ENCODE measurements at regions not wholly inside any gene's neighbourhood (a gene's known extent, or its start where the extent isn't known, plus 50 kb on each side); places are given as distances from the start of the nearest gene placed in this dataset.

DNA sequence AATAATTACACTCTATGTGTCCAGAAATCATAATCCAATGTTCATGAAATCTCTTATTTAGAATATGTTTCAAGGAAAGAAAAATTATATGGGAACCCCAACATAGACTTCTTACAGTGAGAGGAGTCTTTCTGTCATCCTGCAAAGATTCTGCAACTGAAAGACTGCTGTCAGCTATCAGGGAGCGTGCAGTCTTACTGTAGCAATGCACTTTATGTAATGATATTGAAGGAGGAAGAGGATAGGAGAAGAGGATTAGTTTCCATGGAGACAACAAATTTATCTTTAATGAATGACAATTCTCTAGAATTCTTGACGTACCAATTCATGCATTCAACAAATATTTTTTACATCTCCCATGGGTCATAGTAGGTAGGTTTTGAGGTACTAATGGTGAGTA, 61.3 kb upstream of the MYT1L start:
- DNase-seq, result no peak

DNA sequence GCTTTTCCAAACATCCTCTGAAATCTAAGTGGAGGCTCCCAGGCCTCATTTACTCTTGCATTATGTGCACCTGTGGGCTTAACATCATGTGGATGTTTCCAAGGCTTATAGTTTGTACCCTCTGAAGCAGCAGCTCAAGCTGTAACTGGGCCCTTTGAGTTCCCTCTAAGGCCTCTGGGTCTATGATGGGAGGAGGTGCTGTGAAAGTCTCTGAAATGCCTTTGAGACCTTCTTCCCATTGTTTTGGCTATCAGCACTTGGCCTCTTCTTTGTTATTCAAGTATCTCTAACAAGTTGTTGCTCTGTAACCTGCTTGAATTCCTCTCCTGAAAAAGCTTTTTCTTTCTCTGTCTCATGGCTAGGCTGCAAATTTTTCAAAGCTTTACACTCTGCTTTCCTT, 58.1 kb upstream of the MYT1L start:
- no peak for DNase-seq

Data from fibroblast of upper back skin (primary cell).